Tongue (tissue), 1 donor: ENCODE measurements at regions not wholly inside any gene's neighbourhood (a gene's known extent, or its start where the extent isn't known, plus 50 kb on each side); places are given as distances from the start of the nearest gene placed in this dataset.
"Not testable (repeated sequence)": the region's sequence is repeated elsewhere in the genome, so short reads cannot be mapped to it uniquely, and the experiment has no call there.

Experiments
- DNase-seq: peaks from one replicate; pipeline ENCODE4 v3.0.0-alpha.2; 2015

DNA sequence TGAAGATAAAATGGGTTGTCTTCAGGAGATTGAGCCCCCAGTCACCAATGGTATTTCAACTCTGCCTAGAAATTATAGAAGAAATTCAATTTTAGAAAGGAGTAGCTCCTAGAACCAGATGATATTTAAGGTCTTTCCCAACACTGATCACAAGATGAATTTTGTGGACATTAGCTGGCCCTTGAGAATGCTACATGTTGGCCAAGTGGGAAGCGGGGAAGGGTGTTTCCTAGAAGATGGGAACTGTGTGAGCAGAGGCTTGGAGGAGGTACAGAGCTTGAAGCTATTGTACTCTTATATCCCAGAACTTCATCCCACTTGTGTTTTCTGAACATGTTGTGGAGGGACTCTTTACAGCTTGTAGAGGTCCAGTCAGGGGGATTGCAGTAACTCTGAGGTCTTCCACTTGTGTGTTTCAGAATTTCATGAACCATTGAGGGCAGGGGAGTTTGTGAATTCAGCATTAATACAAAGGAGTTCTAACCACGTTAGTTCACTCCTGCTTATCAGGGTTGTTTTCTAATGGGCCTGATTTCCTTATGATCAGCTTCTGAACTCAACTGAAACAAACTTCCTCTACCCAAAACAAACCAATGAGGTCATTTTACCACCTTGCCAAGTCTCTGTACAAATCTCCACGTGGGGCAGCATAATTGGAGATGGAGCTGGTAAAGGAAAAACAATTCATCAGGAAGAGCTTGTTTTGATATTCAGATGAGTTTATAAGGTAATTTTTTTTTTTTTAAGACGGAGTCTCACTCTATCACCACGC is 152.6 kb upstream of the TPM1 start:
- DNase-seq, result no peak

- DNase-seq, result peak; percentile 72
Measured at GRCh38 chr15:62894322-62895085, 148.0 kb upstream of the TPM1 start.

DNA sequence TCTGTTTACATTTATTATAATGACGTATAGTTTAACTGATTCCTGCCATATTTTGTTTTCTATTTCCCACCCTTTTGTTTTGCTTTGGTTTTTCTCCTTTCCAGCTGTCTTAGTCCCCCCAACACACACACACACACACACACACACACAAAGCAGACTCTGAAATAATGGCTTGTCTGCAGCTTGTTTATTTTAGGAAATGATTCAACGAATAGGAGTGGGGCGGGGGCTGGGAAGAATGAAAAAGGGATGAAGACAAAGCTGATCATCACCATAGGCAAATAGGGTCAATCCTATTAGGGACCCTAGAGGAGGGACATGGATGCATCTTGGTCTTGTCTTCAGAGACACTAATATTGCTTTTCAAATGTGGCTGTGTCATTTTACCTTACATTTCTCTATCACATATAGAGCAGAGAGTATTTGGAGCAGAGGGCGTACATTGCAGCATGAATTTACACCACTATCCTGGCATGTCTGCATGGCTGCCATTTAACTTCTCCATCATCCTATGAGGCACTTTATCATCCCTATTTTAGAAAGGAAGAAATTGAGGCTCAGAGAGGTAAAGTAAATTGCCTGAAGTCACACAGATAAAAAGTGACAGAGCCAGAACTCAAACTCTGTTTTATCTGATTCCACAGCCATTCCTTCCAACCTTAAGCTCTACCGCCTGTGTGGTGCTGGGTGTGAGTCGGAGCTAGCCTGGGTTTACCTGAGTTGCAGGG is 147.2 kb upstream of the TPM1 start:
- peak; percentile 32 for DNase-seq

DNA sequence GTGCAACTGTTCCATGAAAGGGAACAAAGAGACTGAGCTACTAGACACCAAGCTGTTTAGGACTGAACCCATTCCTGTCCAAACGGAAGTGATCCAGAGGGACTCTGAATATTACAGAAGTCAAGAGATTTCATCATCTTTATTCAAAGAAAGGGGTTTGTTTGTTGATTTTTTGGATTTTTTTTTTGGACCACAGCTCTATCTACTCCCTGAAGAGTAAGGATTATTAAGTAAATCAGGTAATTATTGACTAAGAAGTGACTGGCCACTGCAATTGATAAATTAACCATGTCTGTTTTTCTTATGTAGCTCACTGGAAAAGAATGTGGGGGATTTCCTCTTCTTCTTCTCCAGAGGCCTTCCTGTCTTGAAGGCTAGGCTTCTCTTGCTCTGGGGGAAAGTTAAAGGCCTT is 146.6 kb upstream of the TPM1 start:
- peak; percentile 22 for DNase-seq

GRCh38 chr15:62896380-62896866 is 146.1 kb upstream of the TPM1 start:
- DNase-seq, result peak; percentile 34

DNA sequence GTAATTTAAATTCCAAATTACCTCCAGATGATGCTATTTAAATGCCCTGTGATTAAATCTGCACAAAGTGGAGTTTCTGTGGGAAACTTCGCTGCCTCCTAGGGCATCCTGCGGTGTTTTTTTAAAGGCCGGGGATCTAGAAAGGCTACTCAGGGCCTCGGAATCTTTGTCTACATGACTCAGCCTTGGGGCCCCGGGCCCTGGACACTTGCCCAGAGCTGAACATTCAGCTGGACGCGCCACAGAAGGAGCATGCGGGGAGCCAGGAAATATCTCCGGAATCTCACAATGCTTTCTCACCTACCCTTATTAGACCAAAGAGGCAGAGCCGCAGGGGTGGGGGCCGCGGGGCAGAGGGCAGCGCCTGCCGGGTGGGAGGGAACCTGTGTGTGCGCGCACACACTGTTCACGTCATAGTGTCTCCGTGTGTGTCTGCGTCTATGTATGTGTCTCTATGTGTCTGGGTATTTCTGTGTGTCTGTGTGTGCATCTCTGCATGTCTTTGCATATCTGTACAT is 145.5 kb upstream of the TPM1 start:
- DNase-seq, result peak; percentile 90

- no peak for DNase-seq
Measured at GRCh38 chr15:62897634-62898033, 144.9 kb upstream of the TPM1 start.

- no peak for DNase-seq
Measured at GRCh38 chr15:62899090-62899493, 143.5 kb upstream of the TPM1 start.

DNA sequence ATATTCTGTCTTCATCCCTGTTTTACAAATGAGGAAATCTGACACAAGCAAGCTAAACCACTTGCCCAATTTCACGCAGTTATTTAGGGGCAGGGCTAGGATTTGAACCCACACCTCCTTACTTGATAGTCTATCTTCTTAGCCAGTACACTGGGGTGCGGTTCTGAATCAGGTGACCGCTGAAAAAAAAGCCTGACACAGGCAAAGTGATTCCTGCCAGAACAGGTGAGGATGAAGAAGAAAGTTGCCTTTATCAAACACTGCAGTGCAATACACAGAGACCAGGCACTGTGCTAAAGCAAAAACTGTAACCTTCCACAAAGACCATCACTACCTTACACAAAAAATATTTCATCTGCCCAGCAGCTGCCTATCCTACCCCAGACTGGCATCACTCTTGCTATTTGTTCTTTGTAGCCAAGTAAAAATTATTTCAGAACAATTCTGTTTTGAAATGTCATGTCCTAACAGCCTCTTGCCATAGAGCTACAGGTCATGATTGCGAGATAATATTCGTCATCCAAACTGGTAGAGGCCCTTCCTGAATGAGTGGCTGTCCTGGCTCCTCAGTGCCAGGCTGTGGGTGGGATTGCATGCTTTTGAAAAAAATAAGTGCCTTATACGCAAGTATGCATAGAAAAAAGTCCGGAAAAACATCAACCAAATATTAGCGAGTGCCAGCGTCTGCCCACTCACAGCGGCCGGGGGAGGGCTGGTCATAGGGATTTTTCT is 142.3 kb upstream of the TPM1 start:
- no peak for DNase-seq

DNA sequence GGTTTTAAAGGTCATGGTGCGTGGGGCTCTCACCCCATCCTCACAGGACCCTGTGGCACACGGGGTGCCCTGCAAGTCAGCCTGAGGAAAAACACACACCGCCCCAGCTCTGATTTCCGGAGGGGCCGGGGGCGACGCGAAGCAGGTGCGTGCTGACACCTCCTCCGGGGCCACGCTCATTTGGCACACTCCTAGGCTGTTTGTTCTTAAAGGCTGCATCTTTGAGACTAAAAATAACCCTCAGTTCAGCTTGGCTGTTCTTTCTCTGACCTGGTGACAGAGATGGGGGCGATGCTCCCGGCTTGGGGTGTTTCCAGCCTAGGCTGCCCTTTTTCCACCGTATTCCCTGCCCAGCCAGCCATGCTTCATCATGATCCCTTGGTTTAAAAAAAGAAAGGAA is 141.5 kb upstream of the TPM1 start:
- DNase-seq, result no peak

DNA sequence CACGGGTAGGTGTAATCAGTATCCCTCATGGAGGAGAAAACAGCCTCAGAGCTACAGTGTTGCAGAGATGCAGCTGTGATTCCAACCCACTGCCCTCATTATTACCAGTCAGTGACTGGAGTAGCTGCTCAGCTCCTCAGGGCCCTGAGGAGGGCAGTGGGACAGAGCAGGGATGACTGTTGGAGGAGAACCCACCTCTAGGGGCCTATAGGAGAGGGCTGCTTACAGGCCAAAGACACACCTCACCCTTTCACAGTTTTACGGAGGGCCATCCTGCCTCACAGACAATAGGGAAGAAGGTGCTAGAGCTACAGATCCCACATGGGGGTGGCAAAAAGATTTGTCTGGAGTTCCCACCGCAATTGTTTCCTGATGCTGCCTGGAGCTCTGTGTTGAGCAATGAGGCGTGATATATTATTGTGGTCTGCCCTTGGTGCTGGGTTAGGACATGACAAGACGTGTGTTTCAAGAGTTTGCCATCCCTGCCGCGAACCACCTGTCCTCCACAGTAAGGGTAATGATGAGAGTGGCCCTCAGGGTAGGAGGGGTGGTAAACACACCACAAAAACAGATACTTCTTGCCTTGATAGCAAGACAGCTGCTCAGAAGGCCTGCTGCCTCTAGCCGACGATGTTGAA is 140.5 kb upstream of the TPM1 start:
- no peak for DNase-seq

DNA sequence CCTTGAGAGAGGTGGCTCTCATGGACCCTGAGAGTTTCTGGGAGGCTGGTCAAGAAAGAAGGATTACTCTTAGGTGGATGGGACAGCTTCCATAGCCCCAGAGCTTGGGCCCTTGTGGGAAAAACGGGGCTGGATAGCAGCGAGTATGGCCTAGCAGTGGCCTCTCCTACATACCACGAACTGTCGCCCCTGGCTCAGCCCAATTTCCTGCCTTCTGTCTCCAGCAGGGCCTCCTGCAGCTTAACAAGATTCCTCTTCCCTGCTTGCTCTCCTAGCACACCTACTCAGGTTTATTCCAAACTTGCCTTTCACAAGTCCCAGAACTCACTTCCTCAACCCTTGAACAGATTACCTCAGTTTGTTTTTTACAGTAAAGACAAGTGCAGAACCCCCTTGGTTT is 139.7 kb upstream of the TPM1 start:
- DNase-seq, result no peak

DNA sequence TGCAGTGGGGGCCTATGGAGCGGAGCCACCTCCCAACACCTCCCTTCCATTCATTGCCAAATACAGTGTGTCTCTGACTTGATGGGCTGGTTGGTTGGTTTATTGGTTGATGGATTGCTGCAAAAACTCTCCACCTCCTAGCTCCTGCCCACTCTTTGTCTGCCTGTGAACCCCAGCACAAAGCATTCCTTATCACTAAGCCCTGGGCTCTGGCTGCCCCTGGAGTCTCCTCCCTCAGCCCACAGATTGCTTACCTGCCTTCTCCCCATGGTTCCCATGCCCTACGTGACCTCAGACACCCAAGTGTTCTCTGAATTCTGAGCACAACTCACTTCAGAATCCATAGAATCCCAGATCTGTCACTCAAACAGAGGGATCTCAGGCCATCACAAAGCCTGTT is 139.1 kb upstream of the TPM1 start:
- DNase-seq, result no peak

DNA sequence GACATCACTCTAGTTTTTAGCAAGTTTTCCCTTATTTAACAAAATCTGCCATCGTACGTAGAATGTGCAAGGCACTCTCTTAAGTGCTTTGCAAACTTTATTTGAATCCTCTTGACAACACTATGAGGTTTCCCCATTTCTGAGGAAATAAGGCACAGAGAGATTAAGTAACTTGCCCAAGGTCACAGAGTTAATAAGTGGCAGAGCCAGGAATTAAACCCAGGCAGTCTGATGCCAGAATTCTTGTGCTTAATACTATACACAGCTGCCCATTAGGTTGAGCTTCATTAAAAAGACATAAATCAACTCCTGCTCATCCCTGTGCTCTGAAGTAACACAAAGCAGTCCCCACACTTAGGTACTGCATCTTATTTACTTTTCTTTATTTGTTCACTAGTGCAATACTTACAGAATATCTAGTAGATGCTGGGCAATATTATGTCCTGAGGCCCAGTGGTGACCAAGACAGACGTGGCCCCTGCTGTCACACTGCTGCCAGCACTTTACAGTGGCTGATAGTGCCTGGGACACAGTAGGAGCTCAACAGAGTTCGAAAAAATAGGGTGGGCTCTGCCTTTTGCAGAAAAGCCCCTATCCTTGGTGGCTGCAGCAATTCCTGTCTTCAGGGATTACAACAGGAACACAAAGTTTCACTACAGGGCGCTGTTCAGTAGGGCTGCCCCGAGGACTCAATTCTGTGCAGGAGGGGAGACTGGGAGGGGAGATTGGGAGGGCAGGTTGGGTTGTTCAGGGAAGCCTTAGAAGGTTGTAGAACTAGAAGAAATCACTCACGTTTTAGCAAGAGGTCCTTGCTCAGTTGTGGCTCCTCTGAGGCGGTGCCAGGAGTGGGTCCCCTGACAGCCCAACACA is 138.3 kb upstream of the TPM1 start:
- no peak for DNase-seq

- no peak for DNase-seq
Measured at GRCh38 chr15:62906627-62907026, 135.9 kb upstream of the TPM1 start.

DNA sequence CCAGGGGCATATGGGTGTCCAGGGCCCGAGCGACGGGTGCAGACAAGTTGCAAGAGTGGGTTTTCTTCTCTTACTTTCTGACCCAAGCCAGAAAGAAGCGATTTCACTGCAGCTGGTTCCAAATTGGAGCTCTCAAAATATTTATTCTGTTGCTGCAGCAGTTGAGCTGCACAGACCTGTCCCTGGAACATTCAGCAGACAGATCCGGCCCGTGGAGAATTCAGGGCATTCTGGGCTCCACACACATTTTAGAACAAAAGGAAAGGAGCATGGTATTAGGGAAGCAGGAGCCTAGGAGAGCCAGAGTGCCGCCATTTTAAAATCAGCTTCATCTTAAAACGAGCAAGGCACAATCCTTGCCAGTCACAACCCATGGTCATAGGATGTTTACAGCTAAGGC is 135.3 kb upstream of the TPM1 start:
- peak; percentile 21 for DNase-seq

- DNase-seq, result not testable (repeated sequence)
Measured at GRCh38 chr15:62908341-62908740, 134.2 kb upstream of the TPM1 start.

DNA sequence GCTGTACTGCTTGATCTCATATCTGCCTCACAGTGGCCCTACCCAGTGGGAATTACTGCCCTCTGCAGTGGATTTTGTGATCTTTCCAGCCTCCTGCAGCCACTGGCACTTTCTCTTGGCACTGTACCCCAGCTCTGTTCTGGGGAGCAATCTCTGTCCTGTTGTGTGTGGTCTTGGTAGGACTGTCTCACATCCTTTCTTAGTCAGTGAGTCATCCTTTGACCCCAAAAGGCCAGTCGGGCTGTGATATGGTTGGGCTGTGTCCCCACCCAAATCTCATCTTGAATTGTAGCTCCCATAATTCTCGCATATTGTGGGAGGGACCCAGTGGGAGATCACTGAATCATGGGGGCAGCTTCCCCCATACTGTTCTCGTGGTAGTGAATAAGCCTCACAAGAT is 133.3 kb upstream of the TPM1 start:
- no peak for DNase-seq

GRCh38 chr15:62912282-62912681 is 130.3 kb upstream of the TPM1 start:
- no peak for DNase-seq

GRCh38 chr15:62912808-62913207 is 129.7 kb upstream of the TPM1 start:
- peak; percentile 60 for DNase-seq
